ENCODE measurements at regions not wholly inside any gene's neighbourhood (a gene's known extent, or its start where the extent isn't known, plus 50 kb on each side); places are given as distances from the start of the nearest gene placed in this dataset.
"Not testable (repeated sequence)": the region's sequence is repeated elsewhere in the genome, so short reads cannot be mapped to it uniquely, and the experiment has no call there.

- DNase-seq, result no peak
Observed at GRCh38 chr20:51154708-51155690, 132.1 kb upstream of the KCNG1 start.

GRCh38 chr20:51153867-51154707 lies 131.2 kb upstream of the KCNG1 start:
- no peak for DNase-seq

GRCh38 chr20:51148941-51149340 lies 126.0 kb upstream of the KCNG1 start:
- no peak for DNase-seq

- no peak for DNase-seq
Observed at GRCh38 chr20:51144476-51144875, 121.6 kb upstream of the KCNG1 start.

GRCh38 chr20:51143652-51144051 lies 120.7 kb upstream of the KCNG1 start:
- no peak for DNase-seq

DNA sequence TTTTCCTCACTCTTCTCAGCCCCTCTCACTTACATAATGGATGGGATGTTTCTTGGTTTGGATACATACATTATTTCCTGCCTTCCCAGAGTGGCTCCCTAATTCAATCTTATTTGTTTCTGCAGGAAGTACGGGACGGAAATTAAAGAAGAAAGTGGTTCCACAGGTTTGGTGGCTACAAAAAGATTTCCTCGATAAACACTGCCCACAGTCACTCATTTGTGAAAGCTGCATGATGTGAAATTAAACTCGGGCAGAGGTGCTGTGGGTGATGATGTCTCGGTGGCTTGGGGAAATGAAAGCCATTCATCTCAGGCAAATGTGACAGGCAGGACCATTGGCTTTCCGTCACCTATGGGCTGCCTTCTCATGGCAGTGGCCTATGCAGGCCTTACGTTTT lies 119.5 kb upstream of the KCNG1 start:
- DNase-seq, result no peak

GRCh38 chr20:51140671-51141070 lies 117.8 kb upstream of the KCNG1 start:
- no peak for DNase-seq

DNA sequence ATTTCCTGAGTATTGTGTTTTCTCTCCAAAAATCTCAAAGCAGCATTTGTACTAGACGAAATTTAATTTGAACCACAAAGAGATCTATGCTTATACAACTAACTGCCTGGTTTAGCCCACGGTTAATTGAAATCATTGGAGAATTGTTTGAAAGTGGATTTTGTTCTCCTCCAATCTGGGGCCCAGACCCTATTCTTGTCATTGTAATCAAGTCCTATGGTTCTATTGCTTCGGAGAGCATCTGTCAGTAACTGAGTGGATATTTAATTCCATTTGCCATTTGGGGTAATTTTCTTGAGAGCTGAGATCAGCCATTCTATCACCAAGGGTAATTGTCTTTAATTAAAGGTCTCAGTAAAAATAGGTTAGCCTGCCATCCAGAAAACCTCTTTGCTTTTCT lies 117.0 kb upstream of the KCNG1 start:
- DNase-seq, result no peak

GRCh38 chr20:51138576-51138975 lies 115.7 kb upstream of the KCNG1 start:
- DNase-seq, result no peak

- no peak for DNase-seq
Observed at GRCh38 chr20:51137461-51137860, 114.6 kb upstream of the KCNG1 start.

DNA sequence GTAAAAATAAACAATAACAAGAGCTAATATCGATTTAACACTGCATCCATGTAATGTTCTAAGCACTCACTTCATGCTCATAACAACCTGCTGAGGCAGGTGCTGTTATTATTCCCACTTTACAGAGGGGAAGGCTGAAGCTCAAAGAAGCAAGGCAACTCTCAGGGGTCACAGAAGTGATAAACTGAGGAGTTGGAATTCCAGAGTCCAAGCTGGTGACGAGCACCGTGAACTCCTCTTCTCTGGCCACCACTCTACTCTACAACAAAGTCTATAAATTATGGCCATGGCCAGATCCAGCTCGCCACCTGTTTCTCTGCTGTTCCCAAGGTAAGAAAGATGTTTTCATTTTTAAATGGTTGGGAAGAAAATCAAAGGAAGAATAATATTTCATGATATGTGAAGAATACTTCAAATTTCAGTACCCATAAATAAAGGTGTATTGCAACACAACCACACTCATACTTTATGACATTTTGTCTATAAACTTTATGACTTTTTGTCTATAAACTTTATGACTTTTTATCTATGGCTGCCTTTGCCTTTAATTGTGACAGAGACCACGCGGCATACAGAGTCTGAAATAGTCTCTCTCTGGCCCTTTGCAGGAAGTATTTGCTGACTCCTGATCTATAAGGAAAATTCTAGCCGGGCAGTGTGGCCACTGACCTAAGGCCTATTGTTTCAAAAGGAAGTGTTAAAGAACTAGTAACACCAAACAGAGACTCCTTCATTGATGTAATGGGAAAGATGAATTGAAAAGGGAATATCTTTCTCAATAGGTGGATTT lies 113.2 kb upstream of the KCNG1 start:
- no peak for DNase-seq

GRCh38 chr20:51134405-51134804 lies 111.5 kb upstream of the KCNG1 start:
- no peak for DNase-seq

DNA sequence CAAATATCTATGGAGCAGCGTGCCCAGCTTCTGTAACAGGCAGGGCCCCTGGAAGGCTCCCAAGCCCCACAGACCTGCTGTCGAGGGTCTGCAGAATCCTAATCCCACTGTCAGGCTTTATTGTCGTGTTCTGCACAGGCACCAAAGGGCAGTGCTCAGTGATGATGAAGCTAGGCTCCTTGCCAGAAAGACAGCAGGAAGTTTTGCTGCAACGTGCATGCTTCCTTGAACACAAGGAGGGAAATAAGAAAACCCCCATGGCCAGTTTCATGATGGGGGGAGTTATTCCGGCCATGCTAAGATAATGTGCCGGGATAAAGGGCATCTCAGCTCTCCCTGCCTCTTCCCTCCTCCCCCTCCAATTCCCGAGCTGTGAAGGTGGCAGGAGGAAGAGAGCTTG lies 109.4 kb upstream of the KCNG1 start:
- no peak for DNase-seq

DNA sequence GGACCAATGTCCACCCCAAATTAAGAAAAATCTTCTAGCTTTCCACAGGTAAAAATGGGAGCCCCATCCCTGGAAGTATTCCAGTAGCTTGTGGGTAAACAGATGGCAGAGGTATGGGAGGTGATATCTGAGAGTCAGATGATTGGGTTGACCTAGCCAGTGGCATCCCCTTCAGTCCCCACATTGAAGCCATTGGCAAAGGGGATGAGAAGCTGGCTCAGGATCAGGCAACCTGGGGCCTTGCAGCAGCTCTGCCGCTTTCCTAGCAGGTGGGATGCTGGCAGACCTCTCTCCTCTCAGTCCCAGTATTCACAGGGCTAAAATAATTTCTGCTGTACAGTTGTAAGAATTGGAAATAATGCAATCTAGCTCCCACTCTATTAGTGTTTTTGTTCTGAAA lies 108.9 kb upstream of the KCNG1 start:
- DNase-seq, result no peak

DNA sequence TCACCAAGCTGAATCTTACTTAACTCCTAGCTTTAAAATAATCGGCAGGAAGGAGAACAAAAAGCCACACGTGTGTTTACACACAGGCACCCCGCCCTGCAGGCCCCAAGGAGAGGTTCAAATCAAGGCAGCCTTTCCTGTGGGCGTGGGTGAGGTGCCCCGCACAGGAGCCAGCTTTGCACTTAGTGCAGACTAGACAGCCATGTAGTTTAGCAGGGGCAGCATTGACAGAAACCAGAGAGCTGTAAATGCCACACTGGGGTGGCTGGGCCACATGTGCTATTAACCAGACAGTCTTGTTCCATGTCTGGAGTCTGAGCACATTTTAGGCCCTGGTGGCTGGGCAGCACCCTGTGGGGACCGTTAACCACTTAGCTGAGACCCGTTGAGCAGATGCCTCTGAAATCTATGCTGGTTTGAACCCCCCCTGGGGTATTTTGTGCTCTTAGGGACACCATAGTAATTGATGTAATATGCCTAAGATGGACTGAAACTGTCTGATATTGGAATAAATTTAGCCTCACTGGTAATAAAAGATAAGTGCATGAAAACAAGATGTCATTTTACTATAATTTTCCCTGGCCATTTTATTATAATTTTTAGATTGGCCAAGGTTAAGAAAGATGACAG lies 106.4 kb upstream of the KCNG1 start:
- DNase-seq, result no peak

- no peak for DNase-seq
Observed at GRCh38 chr20:51128198-51128597, 105.3 kb upstream of the KCNG1 start.

GRCh38 chr20:51127713-51128112 lies 104.8 kb upstream of the KCNG1 start:
- no peak for DNase-seq

DNA sequence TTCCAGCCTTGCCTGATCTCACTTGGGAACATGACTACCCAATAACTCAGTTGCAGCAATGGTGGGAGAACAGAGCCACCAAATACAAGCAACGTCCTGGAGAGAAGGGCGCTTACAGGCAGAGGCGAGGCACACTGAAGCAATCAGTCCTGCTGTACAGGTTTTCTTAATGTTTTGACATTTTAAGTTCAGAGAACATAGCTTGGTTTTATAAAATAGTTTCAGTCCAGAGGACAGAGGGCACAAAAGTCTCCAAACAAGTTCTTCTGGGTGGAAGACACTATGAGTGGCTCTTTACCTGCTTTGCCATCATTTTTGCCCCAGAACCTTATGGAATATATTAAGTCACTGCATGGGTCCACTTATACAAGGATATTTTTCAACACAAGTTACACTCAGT lies 103.4 kb upstream of the KCNG1 start:
- DNase-seq, result no peak

GRCh38 chr20:51125780-51126179 lies 102.9 kb upstream of the KCNG1 start:
- no peak for DNase-seq

DNA sequence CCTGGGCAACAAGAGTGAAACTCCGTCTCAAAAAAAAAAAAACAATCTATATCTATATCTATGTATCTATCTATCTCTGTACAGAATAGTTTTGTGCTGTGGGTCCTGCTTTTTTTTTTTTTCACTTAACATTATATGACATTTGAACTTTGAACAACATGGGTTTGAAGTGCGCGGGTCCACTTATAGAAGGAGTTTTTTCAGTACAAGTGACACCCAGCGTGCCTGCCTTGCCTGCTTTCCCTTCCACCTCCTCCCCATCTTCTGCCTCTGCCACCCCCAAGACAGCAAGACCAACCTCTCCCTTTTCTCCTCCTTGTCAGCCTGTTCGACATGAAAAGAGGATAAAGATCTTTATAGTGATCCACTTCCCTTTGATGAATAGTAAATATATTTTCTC lies 102.2 kb upstream of the KCNG1 start:
- DNase-seq, result no peak

GRCh38 chr20:51123887-51124286 lies 101.0 kb upstream of the KCNG1 start:
- DNase-seq, result not testable (repeated sequence)

GRCh38 chr20:51122931-51123658 lies 100.2 kb upstream of the KCNG1 start:
- DNase-seq, result no peak
